ENCODE measurements at regions not wholly inside any gene's neighbourhood (a gene's known extent, or its start where the extent isn't known, plus 50 kb on each side); places are given as distances from the start of the nearest gene placed in this dataset.

GRCh38 chr13:19057588-19058340 is 123.9 kb downstream of the TUBA3C start:
- in situ Hi-C loops (cut with MboI) (no loop called here), intact Hi-C loops (cut with micrococcal nuclease; ENCODE audit: unreplicated experiment) (no loop called here)
- no peak overlapping the region for H3K27ac ChIP-seq (ENCODE audit: control insufficient read depth, insufficient read depth)
- ATAC-seq: no peak
- ChIA-PET CTCF (no interaction called here), SMC1A (ENCODE audit: uncharacterized antibody, unreplicated experiment) (no interaction called here), RAD21 (ENCODE audit: unreplicated experiment) (no interaction called here), POLR2A (no interaction called here)
- WGBS (ENCODE audit: insufficient coverage, insufficient replicate concordance, low lambda C conversion rate, missing lambda C conversion rate): 40% methylated on average over 10 of the region's 10 CpGs
- no peaks in the 10 kb centered on the region for H3K79me2 ChIP-seq (ENCODE audit: control insufficient read depth, insufficient read depth, low read length)
- no peak for FAIRE-seq
- no peak overlapping the region for H3K9ac ChIP-seq (ENCODE audit: control insufficient read depth, insufficient read depth, low read length)
- no peaks in the 10 kb centered on the region for H3K27me3 ChIP-seq (replicated peaks in 1 of 2; ENCODE audit: control insufficient read depth in 2 of 2, insufficient read depth in 2 of 2, low read length in 1 of 2)
- no peak for TF ChIP-seq RFX5 (IDR thresholded peaks at IDR 0.05; ENCODE audit: low read depth, low read length)
- no peak for TF ChIP-seq POLR2A (IDR thresholded peaks at IDR 0.05; ENCODE audit: low read depth, low read length)
- TF ChIP-seq MLLT1 (IDR thresholded peaks at IDR 0.05): no peak
- TF ChIP-seq E2F8 (IDR thresholded peaks at IDR 0.05; ENCODE audit: low read depth, partially characterized antibody): no peak
- no peak for TF ChIP-seq MYB (IDR thresholded peaks at IDR 0.05; ENCODE audit: borderline replicate concordance, low read depth, low read length)
- TF ChIP-seq BHLHE40 (IDR thresholded peaks at IDR 0.05; ENCODE audit: borderline replicate concordance in 1 of 2, low read depth in 2 of 2, low read length in 1 of 2): no peak
- TF ChIP-seq NFYA (IDR thresholded peaks at IDR 0.05; ENCODE audit: borderline replicate concordance, low read depth, low read length): no peak
- no peak for TF ChIP-seq SMC3 (IDR thresholded peaks at IDR 0.05; ENCODE audit: borderline replicate concordance, low read length)
- no peak for TF ChIP-seq SIX5 (IDR thresholded peaks at IDR 0.05; ENCODE audit: low read depth, low read length, severe bottlenecking)
- TF ChIP-seq BCL3 (IDR thresholded peaks at IDR 0.05; ENCODE audit: borderline replicate concordance, insufficient read depth, low read depth, low read length, poor library complexity, severe bottlenecking): no peak
- no peak for TF ChIP-seq GATAD2B (conservative IDR thresholded peaks at IDR 0.05; ENCODE audit: low read depth)
- no peak for TF ChIP-seq IRF3 (IDR thresholded peaks at IDR 0.05)
- DNase-seq (ENCODE audit: low read depth, low spot score): no peak
- H3K36me3 ChIP-seq (ENCODE audit: control insufficient read depth in 2 of 2, insufficient read depth in 2 of 2, low read length in 1 of 2): no peaks in the 10 kb centered on the region
- peaks cover 2% of the 10 kb centered on the region; the same call in 1 of the 3 replicates for H3K9me3 ChIP-seq (replicated peaks; ENCODE audit: control insufficient read depth, insufficient read depth, low read length)
- no peak overlapping the region for H3K4me3 ChIP-seq
- no peaks in the 10 kb centered on the region for H3K4me1 ChIP-seq (ENCODE audit: control insufficient read depth, insufficient read depth, low read length)
- no peaks in the 10 kb centered on the region for H4K20me1 ChIP-seq (ENCODE audit: control insufficient read depth, insufficient read depth)
- H2AFZ ChIP-seq (ENCODE audit: control insufficient read depth, low read depth, low read length): no peak overlapping the region
- H3K4me2 ChIP-seq (ENCODE audit: control insufficient read depth, insufficient read depth): no peak overlapping the region
- BruUV-seq (replicated peaks): no TSS peak

All from GM12878 (cell line).